ENCODE measurements at regions not wholly inside any gene's neighbourhood (a gene's known extent, or its start where the extent isn't known, plus 50 kb on each side); places are given as distances from the start of the nearest gene placed in this dataset.
"Not testable (repeated sequence)": the region's sequence is repeated elsewhere in the genome, so short reads cannot be mapped to it uniquely, and the experiment has no call there.

GRCh38 chr9:24132244-24132643, 306.2 kb upstream of the ELAVL2 start:
- Mint-ChIP-seq H3K27ac (no peak overlapping the region), H3K36me3 (ENCODE audit: low read depth) (no peaks in the 10 kb centered on the region), H3K4me3 (ENCODE audit: low read depth) (no peak overlapping the region), H3K4me1 (ENCODE audit: low read depth) (no peaks in the 10 kb centered on the region), H3K9me3 (peaks cover 27% of the 10 kb centered on the region), H3K27me3 (ENCODE audit: low read depth) (no peaks in the 10 kb centered on the region)
- no peak for DNase-seq (ENCODE audit: low spot score)
- intact Hi-C loops (cut with micrococcal nuclease): no loop called here

DNA sequence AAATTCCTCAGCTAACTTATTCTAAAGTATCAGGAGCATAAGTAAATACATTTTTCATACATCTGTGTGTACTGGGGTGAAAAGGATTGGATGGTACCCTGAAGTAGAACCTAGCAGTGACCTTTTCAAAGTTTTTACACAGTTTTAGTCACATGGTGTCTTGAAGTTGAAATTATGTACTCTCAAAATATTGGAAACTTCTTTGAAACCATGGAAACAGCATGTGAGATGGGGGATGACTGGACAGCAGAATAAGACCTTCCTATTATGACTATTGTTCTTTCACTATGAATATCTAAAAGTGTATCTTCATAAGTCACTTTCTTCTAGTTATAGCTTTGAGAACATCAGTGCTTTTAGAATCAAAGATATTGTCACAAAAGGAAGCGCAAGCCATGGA, 301.5 kb upstream of the ELAVL2 start:
- no peak for DNase-seq (ENCODE audit: low spot score)
- Mint-ChIP-seq H3K36me3 (ENCODE audit: low read depth) (no peaks in the 10 kb centered on the region), H3K4me3 (ENCODE audit: low read depth) (no peak overlapping the region), H3K4me1 (ENCODE audit: low read depth) (no peaks in the 10 kb centered on the region), H3K27ac (no peak overlapping the region), H3K27me3 (ENCODE audit: low read depth) (no peaks in the 10 kb centered on the region), H3K9me3 (peaks cover 46% of the 10 kb centered on the region)
- intact Hi-C loops (cut with micrococcal nuclease): no loop called here

DNA sequence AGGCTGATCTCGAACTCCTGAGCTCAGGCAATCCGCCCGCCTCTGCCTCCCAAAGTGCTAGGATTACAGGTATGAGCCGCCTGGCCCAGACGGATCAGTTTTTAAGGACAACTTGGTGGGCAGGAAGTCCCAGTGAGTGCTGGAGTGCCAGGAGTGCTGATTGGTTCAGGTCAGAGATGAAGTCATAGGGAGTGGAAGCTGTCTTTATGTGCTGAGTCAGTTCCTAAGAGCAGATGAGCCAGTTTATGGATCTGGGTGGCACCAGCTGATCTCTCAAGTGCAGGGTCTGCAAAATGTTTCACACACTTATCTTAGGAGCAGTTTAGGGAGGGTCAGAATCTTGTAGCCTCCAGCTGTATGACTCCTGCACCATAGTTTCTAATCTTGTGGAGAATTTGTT, 292.1 kb upstream of the ELAVL2 start:
- no peak overlapping the region for H3K27ac Mint-ChIP-seq
- intact Hi-C loops (cut with micrococcal nuclease): no loop called here
- H3K9me3 Mint-ChIP-seq: peaks cover 53% of the 10 kb centered on the region
- no peaks in the 10 kb centered on the region for H3K4me1 Mint-ChIP-seq (ENCODE audit: low read depth)
- H3K4me3 Mint-ChIP-seq (ENCODE audit: low read depth): no peak overlapping the region
- no peak for DNase-seq (ENCODE audit: low spot score)
- no peaks in the 10 kb centered on the region for H3K27me3 Mint-ChIP-seq (ENCODE audit: low read depth)
- no peaks in the 10 kb centered on the region for H3K36me3 Mint-ChIP-seq (ENCODE audit: low read depth)

DNA sequence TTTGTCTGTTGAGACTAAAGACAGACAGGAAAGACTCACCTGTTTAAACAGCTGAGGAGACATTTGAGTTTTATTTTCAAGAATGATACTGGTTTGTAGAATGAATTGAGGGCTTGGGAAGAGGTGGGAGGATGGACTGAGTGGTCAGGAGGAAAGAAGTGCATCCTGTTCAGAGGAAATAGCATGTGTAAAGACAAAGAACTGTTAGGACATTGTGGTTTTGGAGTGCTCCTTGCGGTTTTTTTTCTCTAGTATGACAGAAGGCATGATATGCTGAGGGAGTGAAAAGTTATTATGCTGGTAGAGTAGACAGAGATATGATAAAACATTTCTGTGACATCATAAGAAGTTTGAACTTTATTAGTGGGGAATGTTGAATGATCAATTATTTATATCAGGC, 270.7 kb upstream of the ELAVL2 start:
- intact Hi-C loops (cut with micrococcal nuclease): no loop called here
- DNase-seq (ENCODE audit: low spot score): no peak
- H3K4me3 Mint-ChIP-seq (ENCODE audit: low read depth): no peak overlapping the region
- no peaks in the 10 kb centered on the region for H3K27me3 Mint-ChIP-seq (ENCODE audit: low read depth)
- H3K9me3 Mint-ChIP-seq: peaks cover 39% of the 10 kb centered on the region
- no peaks in the 10 kb centered on the region for H3K36me3 Mint-ChIP-seq (ENCODE audit: low read depth)
- no peaks in the 10 kb centered on the region for H3K4me1 Mint-ChIP-seq (ENCODE audit: low read depth)
- no peak overlapping the region for H3K27ac Mint-ChIP-seq

GRCh38 chr9:24095246-24095645, 269.2 kb upstream of the ELAVL2 start:
- no peak overlapping the region for H3K4me3 Mint-ChIP-seq (ENCODE audit: low read depth)
- intact Hi-C loops (cut with micrococcal nuclease): no loop called here
- no peak for DNase-seq (ENCODE audit: low spot score)
- H3K27ac Mint-ChIP-seq: no peak overlapping the region
- no peaks in the 10 kb centered on the region for H3K36me3 Mint-ChIP-seq (ENCODE audit: low read depth)
- peaks cover 41% of the 10 kb centered on the region for H3K9me3 Mint-ChIP-seq
- no peaks in the 10 kb centered on the region for H3K27me3 Mint-ChIP-seq (ENCODE audit: low read depth)
- H3K4me1 Mint-ChIP-seq (ENCODE audit: low read depth): no peaks in the 10 kb centered on the region

DNA sequence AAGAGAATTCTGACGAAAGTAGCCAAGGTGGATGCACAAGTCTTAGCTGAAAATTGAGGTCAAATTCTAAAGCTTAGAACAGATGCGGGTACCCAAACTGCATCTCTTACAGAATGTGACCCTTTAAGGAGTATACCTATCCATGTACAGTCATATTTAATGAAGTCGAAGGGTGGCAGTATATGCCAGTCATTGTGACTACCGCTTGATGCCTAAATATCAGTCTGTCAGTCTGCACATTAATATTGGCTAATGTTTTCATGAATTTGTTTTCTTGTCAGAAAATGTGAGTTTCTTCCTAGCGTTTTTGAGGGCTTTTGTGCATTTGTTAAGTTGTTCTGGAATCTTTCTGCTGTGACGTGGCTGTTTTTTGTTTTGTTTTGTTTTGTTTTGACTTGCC, 264.5 kb upstream of the ELAVL2 start:
- H3K4me3 Mint-ChIP-seq (ENCODE audit: low read depth): no peak overlapping the region
- H3K36me3 Mint-ChIP-seq (ENCODE audit: low read depth): no peaks in the 10 kb centered on the region
- peaks cover 54% of the 10 kb centered on the region for H3K9me3 Mint-ChIP-seq
- no peaks in the 10 kb centered on the region for H3K27me3 Mint-ChIP-seq (ENCODE audit: low read depth)
- intact Hi-C loops (cut with micrococcal nuclease): no loop called here
- DNase-seq (ENCODE audit: low spot score): no peak
- no peak overlapping the region for H3K27ac Mint-ChIP-seq
- H3K4me1 Mint-ChIP-seq (ENCODE audit: low read depth): no peaks in the 10 kb centered on the region

DNA sequence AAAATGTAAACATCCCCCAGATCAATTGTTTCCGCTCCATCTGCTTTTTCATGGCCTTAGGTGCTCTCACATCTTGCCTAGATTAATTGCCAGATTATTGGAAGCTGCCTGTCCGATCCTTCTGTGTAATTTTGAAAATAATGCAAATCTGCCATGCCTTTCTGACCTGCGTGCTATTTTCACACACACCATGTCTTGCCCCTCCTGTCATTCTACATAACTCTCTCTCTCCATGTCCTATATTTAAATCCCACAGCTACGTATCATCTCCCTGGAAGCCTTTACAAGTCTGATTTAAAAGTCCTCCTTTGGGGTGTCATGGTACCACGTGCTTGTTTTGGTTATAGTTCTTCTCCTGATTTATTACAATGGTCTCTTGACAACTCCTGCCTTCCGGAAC, 247.6 kb upstream of the ELAVL2 start:
- intact Hi-C loops (cut with micrococcal nuclease): no loop called here
- Mint-ChIP-seq H3K27ac (no peak overlapping the region), H3K9me3 (peaks cover 43% of the 10 kb centered on the region), H3K4me1 (ENCODE audit: low read depth) (no peaks in the 10 kb centered on the region), H3K27me3 (ENCODE audit: low read depth) (no peaks in the 10 kb centered on the region), H3K36me3 (ENCODE audit: low read depth) (no peaks in the 10 kb centered on the region), H3K4me3 (ENCODE audit: low read depth) (no peak overlapping the region)
- DNase-seq (ENCODE audit: low spot score): no peak

DNA sequence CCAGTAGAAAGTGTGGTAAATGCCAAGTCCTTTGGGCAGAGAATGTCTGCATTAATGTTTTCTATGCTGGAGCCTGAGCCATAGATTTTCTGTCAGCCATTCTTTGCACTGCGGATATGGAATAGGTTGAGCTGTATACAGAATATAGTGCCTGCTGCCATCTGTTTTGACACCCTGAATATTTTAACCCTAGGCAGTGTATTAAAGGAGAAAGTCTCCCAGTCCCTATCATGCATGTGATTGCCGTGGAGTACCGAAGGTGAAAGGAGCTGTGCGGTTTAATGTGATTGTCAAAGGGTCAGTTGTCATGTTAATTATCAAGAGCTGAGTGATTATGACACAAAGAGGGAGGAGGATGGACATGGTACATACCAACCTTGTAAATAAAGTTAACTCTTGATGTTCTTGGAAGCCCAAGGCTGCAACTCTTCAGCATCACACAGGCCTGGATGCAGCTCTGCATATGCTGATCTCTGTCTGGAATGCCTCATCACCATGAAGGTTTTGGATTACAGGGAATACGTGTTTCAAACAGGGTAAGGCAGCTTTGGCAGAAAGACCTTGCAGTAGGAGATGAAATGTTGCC, 247.1 kb upstream of the ELAVL2 start:
- intact Hi-C loops (cut with micrococcal nuclease): no loop called here
- Mint-ChIP-seq H3K36me3 (ENCODE audit: low read depth) (no peaks in the 10 kb centered on the region), H3K4me3 (ENCODE audit: low read depth) (no peak overlapping the region), H3K27ac (no peak overlapping the region), H3K9me3 (peaks cover 39% of the 10 kb centered on the region), H3K4me1 (ENCODE audit: low read depth) (no peaks in the 10 kb centered on the region), H3K27me3 (ENCODE audit: low read depth) (no peaks in the 10 kb centered on the region)
- no peak for DNase-seq (ENCODE audit: low spot score)

DNA sequence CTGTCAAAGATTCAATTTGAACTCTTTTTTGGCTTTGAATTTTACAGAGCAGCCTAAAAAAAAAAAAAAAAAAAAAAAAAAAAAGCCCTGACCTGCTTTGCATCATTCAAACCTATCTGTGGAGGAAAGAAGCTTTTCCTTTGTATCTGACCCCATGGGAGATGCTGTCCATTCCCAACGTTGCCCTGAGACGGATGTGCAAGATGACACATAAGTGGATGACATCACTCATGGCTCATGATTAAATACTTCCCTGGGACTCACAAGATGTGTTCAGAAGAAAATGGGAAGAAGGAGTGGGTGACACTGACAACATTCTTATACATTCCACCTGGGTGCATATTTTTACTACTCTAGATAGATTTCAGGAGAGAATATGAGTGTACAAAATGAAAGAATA, 245.7 kb upstream of the ELAVL2 start:
- Mint-ChIP-seq H3K4me1 (ENCODE audit: low read depth) (no peaks in the 10 kb centered on the region), H3K4me3 (ENCODE audit: low read depth) (no peak overlapping the region), H3K9me3 (peaks cover 39% of the 10 kb centered on the region), H3K36me3 (ENCODE audit: low read depth) (no peaks in the 10 kb centered on the region), H3K27me3 (ENCODE audit: low read depth) (no peaks in the 10 kb centered on the region), H3K27ac (no peak overlapping the region)
- intact Hi-C loops (cut with micrococcal nuclease): no loop called here
- DNase-seq (ENCODE audit: low spot score): no peak

DNA sequence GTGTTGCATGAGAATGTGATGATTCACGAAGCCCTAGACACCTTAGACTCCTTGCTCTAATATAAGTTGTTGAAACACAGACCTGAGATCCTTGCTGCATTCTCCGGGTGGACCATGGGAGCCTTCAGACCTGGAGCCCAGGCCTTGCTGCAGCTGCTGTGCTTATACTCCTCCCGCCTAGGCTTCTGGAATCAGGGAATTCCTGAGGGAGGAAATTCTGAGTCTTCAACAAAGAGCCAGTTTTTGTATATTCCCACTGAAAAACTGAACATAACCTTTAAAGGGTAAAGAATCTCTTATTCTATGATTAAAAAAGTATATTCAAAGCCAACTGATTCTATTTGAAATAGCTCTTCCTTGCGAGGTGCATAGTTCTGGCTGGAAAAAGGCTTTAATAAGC, 245.1 kb upstream of the ELAVL2 start:
- intact Hi-C loops (cut with micrococcal nuclease): no loop called here
- DNase-seq (ENCODE audit: low spot score): no peak
- no peak overlapping the region for H3K4me3 Mint-ChIP-seq (ENCODE audit: low read depth)
- H3K4me1 Mint-ChIP-seq (ENCODE audit: low read depth): no peaks in the 10 kb centered on the region
- peaks cover 38% of the 10 kb centered on the region for H3K9me3 Mint-ChIP-seq
- H3K27ac Mint-ChIP-seq: no peak overlapping the region
- H3K27me3 Mint-ChIP-seq (ENCODE audit: low read depth): no peaks in the 10 kb centered on the region
- H3K36me3 Mint-ChIP-seq (ENCODE audit: low read depth): no peaks in the 10 kb centered on the region

DNA sequence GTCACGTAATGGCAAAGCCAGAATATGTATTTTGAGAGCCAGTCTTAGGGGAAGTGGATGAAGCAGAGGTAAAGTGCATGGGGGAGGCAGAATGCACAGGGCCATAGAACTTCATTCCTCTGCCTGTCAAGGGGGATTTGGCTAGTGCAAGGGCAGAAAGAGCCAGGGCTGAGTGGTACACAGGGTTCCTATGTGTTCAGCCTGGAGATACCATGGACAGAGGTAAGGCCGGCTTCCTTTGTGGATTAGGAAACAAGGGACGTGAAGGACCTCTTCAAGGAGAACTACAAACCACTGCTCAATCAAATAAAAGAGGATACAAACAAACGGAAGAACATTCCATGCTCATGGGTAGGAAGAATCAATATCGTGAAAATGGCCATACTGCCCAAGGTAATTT, 241.1 kb upstream of the ELAVL2 start:
- H3K27ac Mint-ChIP-seq; H3K4me3 Mint-ChIP-seq (ENCODE audit: low read depth); DNase-seq (ENCODE audit: low spot score); H3K4me1 Mint-ChIP-seq (ENCODE audit: low read depth); H3K36me3 Mint-ChIP-seq (ENCODE audit: low read depth); intact Hi-C loops (cut with micrococcal nuclease); H3K27me3 Mint-ChIP-seq (ENCODE audit: low read depth): not testable (repeated sequence)
- peaks cover 38% of the 10 kb centered on the region for H3K9me3 Mint-ChIP-seq

DNA sequence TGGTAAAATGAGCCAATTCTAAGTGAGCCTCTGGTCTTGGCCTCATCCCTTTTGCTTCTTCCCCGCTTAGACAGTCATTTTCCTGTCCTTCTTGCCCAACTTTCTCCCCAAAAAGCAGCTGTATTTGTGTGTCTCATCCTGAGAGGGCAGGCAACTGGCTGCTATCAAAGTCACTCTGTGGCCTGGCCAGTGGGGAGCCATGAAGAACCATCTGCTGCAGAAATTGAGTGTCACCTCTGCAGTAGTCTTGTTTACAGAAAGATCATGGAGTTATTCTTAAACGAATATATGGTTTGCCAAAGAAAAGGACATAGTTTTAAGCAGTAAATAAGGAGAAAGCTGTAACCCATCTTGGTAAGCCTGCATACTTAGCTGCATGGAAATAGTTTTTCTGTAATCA, 233.6 kb upstream of the ELAVL2 start:
- no peak overlapping the region for H3K4me3 Mint-ChIP-seq (ENCODE audit: low read depth)
- intact Hi-C loops (cut with micrococcal nuclease): no loop called here
- DNase-seq (ENCODE audit: low spot score): no peak
- peaks cover 34% of the 10 kb centered on the region for H3K9me3 Mint-ChIP-seq
- no peak overlapping the region for H3K27ac Mint-ChIP-seq
- no peaks in the 10 kb centered on the region for H3K4me1 Mint-ChIP-seq (ENCODE audit: low read depth)
- no peaks in the 10 kb centered on the region for H3K27me3 Mint-ChIP-seq (ENCODE audit: low read depth)
- H3K36me3 Mint-ChIP-seq (ENCODE audit: low read depth): no peaks in the 10 kb centered on the region

GRCh38 chr9:24051587-24051986, 225.5 kb upstream of the ELAVL2 start:
- intact Hi-C loops (cut with micrococcal nuclease): no loop called here
- Mint-ChIP-seq H3K27me3 (ENCODE audit: low read depth) (no peaks in the 10 kb centered on the region), H3K4me3 (ENCODE audit: low read depth) (no peak overlapping the region), H3K27ac (no peak overlapping the region), H3K9me3 (peaks cover 55% of the 10 kb centered on the region), H3K4me1 (ENCODE audit: low read depth) (no peaks in the 10 kb centered on the region), H3K36me3 (ENCODE audit: low read depth) (no peaks in the 10 kb centered on the region)
- DNase-seq (ENCODE audit: low spot score): no peak

DNA sequence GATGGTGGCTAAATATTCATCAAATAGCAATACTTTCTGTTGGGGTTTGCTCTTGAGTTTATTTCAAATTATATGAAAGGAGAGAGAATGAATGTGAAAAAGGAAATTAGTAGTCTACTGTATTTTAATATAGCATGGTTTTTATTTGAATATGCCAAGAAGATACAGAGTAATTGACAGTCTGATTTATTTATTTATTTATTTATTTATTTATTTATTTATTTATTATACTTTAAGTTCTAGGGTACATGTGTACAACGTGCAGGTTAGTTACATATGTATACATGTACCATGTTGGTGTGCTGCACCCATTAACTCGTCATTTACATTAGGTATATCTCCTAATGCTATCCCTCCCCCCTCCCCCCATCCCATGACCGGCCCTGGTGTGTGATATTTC, 224.2 kb upstream of the ELAVL2 start:
- H3K27me3 Mint-ChIP-seq (ENCODE audit: low read depth); intact Hi-C loops (cut with micrococcal nuclease); H3K4me3 Mint-ChIP-seq (ENCODE audit: low read depth); H3K27ac Mint-ChIP-seq; H3K36me3 Mint-ChIP-seq (ENCODE audit: low read depth); H3K4me1 Mint-ChIP-seq (ENCODE audit: low read depth); DNase-seq (ENCODE audit: low spot score): not testable (repeated sequence)
- peaks cover 54% of the 10 kb centered on the region for H3K9me3 Mint-ChIP-seq

Data from activated T-helper 2 cell treated with anti-CD3 and anti-CD28 coated beads, Interferon-gamma antibody, Interleukin-2, Interleukin-4, amounts not matched to agents 10 μg/mL and 5 μg/mL and 100 μg/mL, durations not matched to agents 14 hours and 24 hours and 36 hours (primary cell).